Suprapubic skin (tissue), 4 donors: ENCODE measurements at regions not wholly inside any gene's neighbourhood (a gene's known extent, or its start where the extent isn't known, plus 50 kb on each side); places are given as distances from the start of the nearest gene placed in this dataset.

Experiments used
- DNase-seq, 2 donors: peaks; one replicate each; pipeline ENCODE4 v3.0.0-alpha.2; 2019; ENCODE audit warnings: low spot score in 2 of 2
- H3K27ac ChIP-seq: fragments of 200-600 bp; sonication (generic); one replicate; pipeline ENCODE4 v1.5.1; 2019
- H3K27me3 ChIP-seq: fragments of 200-600 bp; sonication (generic); one replicate; pipeline ENCODE4 v1.5.1; 2019
- H3K36me3 ChIP-seq: fragments of 200-600 bp; sonication (generic); one replicate; pipeline ENCODE4 v1.5.1; 2019
- H3K4me1 ChIP-seq: fragments of 200-600 bp; sonication (generic); one replicate; pipeline ENCODE4 v1.5.1; 2019
- H3K4me3 ChIP-seq: fragments of 200-600 bp; sonication (generic); one replicate; pipeline ENCODE4 v1.5.1; 2019; ENCODE audit warnings: mild to moderate bottlenecking
- H3K9me3 ChIP-seq: fragments of 200-600 bp; sonication (generic); one replicate; pipeline ENCODE4 v1.5.1; 2019
- CTCF ChIP-seq, 2 donors: fragments of 200-600 bp in 1 of 2; fragments of 450-650 bp in 1 of 2; sonication (generic) in 1 of 2; IDR thresholded peaks; one replicate each; pipeline ENCODE4 v1.5.1; 2016 to 2019; ENCODE audit warnings: antibody characterized with exemption in 2 of 2, mild to moderate bottlenecking in 1 of 2, moderate library complexity in 1 of 2
- EP300 ChIP-seq: sonication (generic); formaldehyde crosslinking; IDR thresholded peaks from one replicate; pipeline ENCODE4 v1.6.1; 2017; ENCODE audit warnings: antibody characterized with exemption
- POLR2A ChIP-seq, 2 donors: fragments of 450-650 bp; IDR thresholded peaks; one replicate each; pipeline ENCODE4 v1.6.1; 2017; ENCODE audit warnings: antibody characterized with exemption in 2 of 2, mild to moderate bottlenecking in 2 of 2, moderate library complexity in 2 of 2
- POLR2AphosphoS5 ChIP-seq, 3 donors: sonication (generic); formaldehyde crosslinking; IDR thresholded peaks; one replicate each; pipeline ENCODE4 v1.6.1; 2017; ENCODE audit warnings: antibody characterized with exemption in 3 of 3
- WGBS: methylation state at CpG from one replicate; pipeline ENCODE4 v1.1.5; 2018; 5-methylcytosine and 5-hydroxymethylcytosine counted together

- no peaks in the 10 kb centered on the region for H3K36me3 ChIP-seq
- DNase-seq: no peak
- 68% methylated on average over 8 of the region's 8 CpGs for WGBS
- H3K27me3 ChIP-seq: no peaks in the 10 kb centered on the region
- no peak overlapping the region for H3K4me3 ChIP-seq
- H3K27ac ChIP-seq: no peak overlapping the region
- H3K4me1 ChIP-seq: no peaks in the 10 kb centered on the region
- TF ChIP-seq EP300: no peak
- no peak for TF ChIP-seq CTCF (IDR thresholded peaks at IDR 0.05)
- TF ChIP-seq POLR2AphosphoS5 (IDR thresholded peaks at IDR 0.05): no peak
- TF ChIP-seq POLR2A (IDR thresholded peaks at IDR 0.05): no peak
- no peaks in the 10 kb centered on the region for H3K9me3 ChIP-seq
Observed at GRCh38 chr15:26355472-26356074, 417.3 kb downstream of the GABRB3 start.

- TF ChIP-seq EP300: no peak
- no peak for TF ChIP-seq CTCF (IDR thresholded peaks at IDR 0.05)
- no peak for TF ChIP-seq POLR2A (IDR thresholded peaks at IDR 0.05)
- Histone ChIP-seq H3K4me1 (no peaks in the 10 kb centered on the region), H3K9me3 (peaks cover 5% of the 10 kb centered on the region), H3K36me3 (no peaks in the 10 kb centered on the region), H3K27ac (no peak overlapping the region), H3K4me3 (no peak overlapping the region), H3K27me3 (no peaks in the 10 kb centered on the region)
- no peak for DNase-seq
- 70% methylated on average over 4 of the region's 4 CpGs for WGBS
Observed at GRCh38 chr15:26352909-26353308, 420.0 kb downstream of the GABRB3 start.

DNA sequence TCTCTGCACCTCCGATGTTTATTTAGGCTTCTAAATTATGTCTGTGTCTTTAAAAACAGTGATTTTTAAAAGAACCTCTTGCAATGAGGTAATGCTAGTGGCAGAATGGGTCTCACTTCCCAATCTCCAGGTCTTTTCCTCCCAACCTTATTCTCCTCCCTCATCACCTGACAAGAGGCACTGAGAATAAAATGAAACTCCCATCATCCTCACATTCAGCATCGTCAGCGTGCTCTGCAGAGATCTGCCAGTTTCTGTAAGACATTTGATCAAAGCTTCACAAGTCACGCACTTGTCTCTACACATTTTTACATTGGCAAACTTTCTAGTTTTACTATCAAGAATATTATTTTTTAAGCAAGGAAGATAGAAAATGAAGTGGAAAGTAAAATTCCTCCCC, 420.5 kb downstream of the GABRB3 start:
- no peaks in the 10 kb centered on the region for H3K4me1 ChIP-seq
- WGBS: 77% methylated on average over 4 of the region's 4 CpGs
- peaks cover 9% of the 10 kb centered on the region for H3K9me3 ChIP-seq
- H3K27ac ChIP-seq: no peak overlapping the region
- H3K27me3 ChIP-seq: no peaks in the 10 kb centered on the region
- no peak for DNase-seq
- H3K4me3 ChIP-seq: no peak overlapping the region
- no peaks in the 10 kb centered on the region for H3K36me3 ChIP-seq
- no peak for TF ChIP-seq POLR2A (IDR thresholded peaks at IDR 0.05)
- TF ChIP-seq CTCF (IDR thresholded peaks at IDR 0.05): no peak
- TF ChIP-seq EP300: no peak
- no peak for TF ChIP-seq POLR2AphosphoS5 (IDR thresholded peaks at IDR 0.05)

GRCh38 chr15:26325495-26325894, 447.4 kb downstream of the GABRB3 start:
- Histone ChIP-seq H3K27me3 (no peaks in the 10 kb centered on the region), H3K27ac (no peak overlapping the region), H3K36me3 (no peaks in the 10 kb centered on the region), H3K9me3 (no peaks in the 10 kb centered on the region), H3K4me3 (no peak overlapping the region), H3K4me1 (no peaks in the 10 kb centered on the region)
- TF ChIP-seq POLR2A (IDR thresholded peaks at IDR 0.05) (no peak), POLR2AphosphoS5 (IDR thresholded peaks at IDR 0.05) (no peak), EP300 (no peak), CTCF (IDR thresholded peaks at IDR 0.05) (no peak)
- no peak for DNase-seq

DNA sequence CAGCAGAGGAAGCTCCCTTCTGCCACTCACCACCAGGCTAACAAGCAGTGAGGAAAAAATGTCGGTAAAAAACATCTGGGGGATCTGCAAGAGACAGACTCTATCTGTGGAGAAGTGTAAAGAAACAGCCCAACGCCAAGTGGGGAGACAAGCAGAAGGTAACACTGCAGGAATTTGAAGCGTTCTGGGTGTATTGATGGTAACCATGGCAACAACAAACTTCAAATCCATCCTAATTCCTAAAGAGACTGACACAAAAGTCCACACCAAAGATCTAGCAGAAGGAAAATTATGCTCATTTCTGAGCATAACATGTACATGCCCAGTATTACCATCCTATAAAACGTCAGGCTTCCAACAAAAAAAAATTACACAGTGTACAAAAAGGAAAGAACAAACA, 449.3 kb downstream of the GABRB3 start:
- Histone ChIP-seq H3K9me3 (no peaks in the 10 kb centered on the region), H3K4me1 (no peaks in the 10 kb centered on the region), H3K4me3 (no peak overlapping the region), H3K27me3 (no peaks in the 10 kb centered on the region), H3K27ac (no peak overlapping the region), H3K36me3 (no peaks in the 10 kb centered on the region)
- WGBS: 60% methylated on average over 4 of the region's 4 CpGs
- TF ChIP-seq POLR2AphosphoS5 (IDR thresholded peaks at IDR 0.05) (no peak), POLR2A (IDR thresholded peaks at IDR 0.05) (no peak), CTCF (IDR thresholded peaks at IDR 0.05) (no peak), EP300 (no peak)
- no peak for DNase-seq
